ENCODE measurements at regions not wholly inside any gene's neighbourhood (a gene's known extent, or its start where the extent isn't known, plus 50 kb on each side); places are given as distances from the start of the nearest gene placed in this dataset.

DNA sequence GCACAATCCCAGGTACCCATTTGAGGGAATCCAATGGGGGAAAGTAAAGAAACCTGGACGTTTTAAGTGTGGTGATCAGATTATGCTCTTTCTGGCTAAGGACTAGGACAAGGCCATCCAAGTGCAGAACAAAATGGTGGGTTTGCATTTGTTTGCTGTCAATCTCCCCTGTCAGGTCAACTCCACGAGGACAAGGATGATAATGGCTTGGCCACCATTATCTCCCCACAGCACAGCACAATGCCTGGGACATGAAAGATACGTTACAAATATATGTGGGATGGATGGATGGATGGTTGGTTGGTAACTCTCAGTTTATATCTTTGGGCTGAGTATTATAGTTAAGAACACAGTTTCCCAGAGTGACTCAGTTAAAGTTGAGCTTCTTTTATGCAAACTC, 526.9 kb downstream of the NPIPA7 start:
- TF ChIP-seq, protein P1, sequence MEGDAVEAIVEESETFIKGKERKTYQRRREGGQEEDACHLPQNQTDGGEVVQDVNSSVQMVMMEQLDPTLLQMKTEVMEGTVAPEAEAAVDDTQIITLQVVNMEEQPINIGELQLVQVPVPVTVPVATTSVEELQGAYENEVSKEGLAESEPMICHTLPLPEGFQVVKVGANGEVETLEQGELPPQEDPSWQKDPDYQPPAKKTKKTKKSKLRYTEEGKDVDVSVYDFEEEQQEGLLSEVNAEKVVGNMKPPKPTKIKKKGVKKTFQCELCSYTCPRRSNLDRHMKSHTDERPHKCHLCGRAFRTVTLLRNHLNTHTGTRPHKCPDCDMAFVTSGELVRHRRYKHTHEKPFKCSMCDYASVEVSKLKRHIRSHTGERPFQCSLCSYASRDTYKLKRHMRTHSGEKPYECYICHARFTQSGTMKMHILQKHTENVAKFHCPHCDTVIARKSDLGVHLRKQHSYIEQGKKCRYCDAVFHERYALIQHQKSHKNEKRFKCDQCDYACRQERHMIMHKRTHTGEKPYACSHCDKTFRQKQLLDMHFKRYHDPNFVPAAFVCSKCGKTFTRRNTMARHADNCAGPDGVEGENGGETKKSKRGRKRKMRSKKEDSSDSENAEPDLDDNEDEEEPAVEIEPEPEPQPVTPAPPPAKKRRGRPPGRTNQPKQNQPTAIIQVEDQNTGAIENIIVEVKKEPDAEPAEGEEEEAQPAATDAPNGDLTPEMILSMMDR (IDR thresholded peaks at IDR 0.05; ENCODE audit: insufficient read depth, low read length, poor library complexity, severe bottlenecking): no peak
- no peak for TF ChIP-seq EZH2phosphoT487 (conservative IDR thresholded peaks at IDR 0.05; ENCODE audit: low read length)

Data from SU-DHL-6 (cell line).